Inflammatory macrophage (primary cell): ENCODE measurements at regions not wholly inside any gene's neighbourhood (a gene's known extent, or its start where the extent isn't known, plus 50 kb on each side); places are given as distances from the start of the nearest gene placed in this dataset.
"Not testable (repeated sequence)": the region's sequence is repeated elsewhere in the genome, so short reads cannot be mapped to it uniquely, and the experiment has no call there.

Experiments used
- DNase-seq, 2 donors: peaks; one replicate each; pipeline ENCODE4 v3.0.0-alpha.2; 2020 to 2022

DNA sequence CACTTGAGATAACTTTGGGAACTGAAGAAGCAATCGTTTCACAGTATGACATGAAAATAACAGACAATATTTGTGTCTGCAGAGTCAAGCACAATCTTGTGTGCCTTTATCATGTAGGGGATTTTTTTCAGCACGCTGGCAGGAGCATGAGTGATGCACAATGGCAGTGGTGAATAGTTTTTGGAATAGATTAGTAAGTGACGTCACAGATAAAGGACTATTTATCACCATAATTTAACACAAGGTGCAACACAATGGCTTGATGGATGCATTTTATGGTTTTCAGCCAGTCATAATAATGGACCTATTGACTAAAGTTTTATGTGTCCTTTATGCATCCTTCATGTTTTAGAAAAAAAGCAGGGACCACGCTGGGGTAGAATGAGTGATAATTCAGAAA lies 559.8 kb upstream of the FANCL start:
- no peak for DNase-seq

DNA sequence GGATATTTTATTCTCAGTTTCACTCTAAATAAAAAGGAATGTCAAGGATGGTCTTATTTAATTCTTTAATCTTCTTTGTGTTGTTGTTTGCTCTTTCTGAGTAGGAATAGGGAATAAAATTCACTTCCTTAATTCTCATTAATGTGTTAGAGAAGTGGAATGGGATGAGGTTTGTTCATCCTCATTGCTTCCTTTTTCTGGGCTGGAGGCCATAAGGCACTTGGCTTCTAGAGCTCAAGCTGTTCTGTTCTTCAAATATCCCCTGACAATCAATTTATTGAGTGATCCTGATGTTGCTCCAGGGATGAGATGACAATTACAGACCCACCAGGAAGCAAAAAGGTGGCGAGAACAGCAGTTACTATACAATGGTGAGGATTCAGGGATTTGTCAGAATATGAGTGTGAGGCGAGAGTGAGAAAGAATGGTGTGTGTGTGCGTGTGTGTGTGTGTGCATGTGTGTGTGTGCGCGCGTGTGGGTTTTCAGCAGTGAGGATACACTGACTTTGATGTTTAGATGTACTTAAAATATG lies 557.6 kb upstream of the FANCL start:
- peak; percentile 26 to 35 for DNase-seq

DNA sequence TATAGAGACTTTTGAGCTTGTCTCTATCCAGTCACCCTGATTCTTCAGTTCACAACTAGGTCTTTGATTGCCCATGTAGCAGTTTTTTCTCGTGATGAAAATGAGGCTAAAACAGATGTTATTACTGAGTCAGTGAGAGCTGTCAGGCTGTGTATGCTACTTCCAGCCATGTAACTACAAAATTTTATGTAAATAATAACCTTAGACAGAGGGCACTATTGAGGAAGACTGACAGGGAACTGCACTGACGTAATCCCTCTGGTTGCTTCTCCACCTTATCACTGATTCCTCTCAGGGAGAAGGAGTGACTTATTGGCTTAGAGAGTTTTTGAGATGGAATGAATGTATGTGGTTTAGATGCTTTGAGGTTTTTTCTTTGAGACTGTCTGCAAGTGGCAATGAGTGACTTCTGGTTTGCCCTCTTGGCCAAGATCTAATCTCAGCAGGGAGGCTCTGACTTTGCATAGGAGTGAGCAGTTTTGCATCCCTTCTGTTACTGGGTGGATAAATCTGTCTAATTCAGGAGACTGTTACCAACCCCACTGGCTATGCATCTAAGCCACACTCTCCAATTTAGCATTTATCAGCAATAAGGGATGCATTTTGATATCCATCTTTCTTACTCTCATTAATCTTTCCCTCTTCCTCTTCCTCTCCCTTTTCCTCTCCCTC lies 555.2 kb upstream of the FANCL start:
- peak; percentile 6 to 8 for DNase-seq

DNA sequence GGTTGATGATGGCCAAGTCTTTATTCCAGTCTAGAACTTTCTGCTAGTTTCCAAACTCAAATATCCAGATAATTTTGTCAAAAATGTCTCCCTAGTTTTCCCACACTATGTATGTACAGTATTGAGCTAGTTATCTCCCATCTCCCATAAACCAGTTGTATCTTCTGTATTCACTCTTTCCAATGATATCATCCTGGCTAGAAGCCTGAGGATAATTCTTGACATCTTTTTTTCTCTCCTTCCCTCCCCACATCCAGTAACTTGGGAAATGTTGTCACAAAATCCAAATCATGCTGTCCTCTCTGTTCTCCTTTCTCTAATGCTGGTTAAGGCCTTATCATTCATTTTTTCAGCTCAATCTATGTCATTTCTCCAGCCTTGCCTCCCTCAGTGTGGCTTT lies 553.8 kb upstream of the FANCL start:
- DNase-seq: no peak

DNA sequence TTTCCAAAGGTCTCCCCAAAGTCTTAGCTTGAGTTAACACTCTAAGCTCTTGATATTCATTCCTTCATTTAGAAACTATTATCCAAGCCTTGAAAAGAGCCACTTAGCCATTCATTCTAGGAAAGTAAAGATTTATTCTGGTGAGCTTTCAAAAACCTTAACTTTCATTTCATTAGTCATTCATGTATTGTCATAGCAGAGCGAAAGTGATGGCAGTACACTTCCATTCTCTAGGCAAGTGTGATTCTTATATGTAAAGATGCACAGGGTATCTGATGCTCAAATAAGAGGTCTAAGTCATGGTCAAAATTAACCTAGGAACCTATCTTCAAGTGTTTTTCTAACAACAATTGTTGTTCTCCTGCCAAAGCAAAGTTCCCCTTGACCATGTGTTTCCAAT lies 553.0 kb upstream of the FANCL start:
- no peak for DNase-seq

DNA sequence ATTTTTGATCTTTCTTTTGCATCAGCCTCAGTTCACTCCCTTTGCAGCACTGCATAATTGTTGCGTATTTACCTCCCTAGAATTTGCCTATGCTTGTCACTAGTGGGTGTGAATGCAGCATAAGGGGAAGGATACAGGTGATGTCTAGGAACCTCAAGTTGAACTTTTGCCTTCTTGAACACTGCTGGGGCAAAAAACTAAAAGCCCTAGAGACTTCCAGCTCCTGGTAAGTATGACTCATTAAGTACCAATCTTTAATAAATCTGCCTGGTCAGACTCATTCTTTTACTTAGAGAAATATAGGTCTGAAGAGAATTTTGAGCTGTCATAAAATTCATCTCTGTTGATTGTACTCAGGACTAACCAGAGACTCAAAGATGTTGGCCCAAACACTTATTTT lies 547.3 kb upstream of the FANCL start:
- no peak for DNase-seq

DNA sequence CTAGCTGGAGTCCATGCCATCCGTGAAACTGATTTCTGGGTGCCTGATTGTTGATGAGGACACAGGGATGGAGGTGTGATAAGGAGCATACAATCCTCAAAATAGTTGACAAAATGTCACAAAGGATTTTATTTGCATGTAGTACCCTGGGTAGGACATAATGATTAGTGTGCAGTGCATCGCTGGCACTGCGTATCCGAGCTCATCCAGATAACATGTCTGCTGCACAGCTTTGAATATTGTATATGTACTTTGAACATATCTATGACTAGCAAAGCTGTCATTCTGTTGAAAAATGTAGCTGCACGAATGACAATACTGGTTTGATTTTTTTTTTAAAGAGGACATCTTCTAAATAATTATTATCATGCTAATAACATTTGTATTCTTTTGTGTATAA lies 529.7 kb upstream of the FANCL start:
- no peak for DNase-seq

DNA sequence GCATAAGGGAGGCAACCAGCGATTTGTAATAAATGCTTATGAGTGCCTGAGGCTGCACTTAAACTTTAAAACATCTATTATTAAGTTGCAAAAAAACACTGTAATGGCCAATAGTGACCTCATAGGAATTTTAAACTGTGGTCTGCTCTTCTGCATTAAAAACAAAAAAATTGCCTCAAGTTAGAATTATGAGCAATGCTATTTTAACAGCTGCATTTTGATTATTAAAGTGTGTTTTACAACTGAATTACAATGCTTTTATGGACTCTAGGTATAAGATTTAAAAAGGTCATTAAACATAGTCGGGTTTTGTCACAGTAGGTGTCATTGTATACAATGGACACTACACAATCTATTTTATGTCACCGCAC lies 528.7 kb upstream of the FANCL start:
- DNase-seq: no peak

DNA sequence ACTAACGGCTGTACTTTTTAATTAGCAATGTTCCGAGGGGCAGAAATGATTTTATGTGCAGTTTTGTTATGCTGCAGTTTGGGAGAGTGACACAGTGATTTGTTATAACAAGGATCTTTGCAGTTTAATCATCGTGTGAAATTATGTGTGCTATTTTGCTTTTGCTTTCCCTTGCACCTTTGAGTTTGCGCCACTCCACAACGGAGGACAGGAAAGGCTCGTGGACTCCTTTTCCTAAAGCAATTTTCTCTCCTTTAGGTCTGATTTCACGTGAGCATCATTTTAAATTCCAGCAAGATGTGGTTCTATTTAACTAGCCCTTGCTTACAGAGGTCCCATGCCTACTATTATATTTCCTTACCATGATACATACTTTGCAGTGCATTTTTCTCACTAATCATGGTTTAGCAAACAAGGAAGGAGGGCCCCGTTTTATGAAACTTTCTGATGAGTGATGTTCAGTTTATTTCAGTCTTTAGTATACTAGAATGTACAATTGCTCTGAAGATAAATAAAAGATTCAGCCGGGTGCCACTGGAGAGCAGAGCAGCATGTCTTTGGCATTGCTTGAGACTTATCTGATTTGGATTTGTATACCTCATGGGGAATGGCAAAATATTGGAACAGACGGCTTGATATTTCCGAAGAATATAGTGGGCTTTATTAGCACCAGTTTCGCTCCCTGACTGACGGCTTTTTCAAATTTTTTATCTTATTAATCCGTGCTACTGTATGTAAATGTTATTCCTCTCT lies 528.2 kb upstream of the FANCL start:
- DNase-seq: no peak

DNA sequence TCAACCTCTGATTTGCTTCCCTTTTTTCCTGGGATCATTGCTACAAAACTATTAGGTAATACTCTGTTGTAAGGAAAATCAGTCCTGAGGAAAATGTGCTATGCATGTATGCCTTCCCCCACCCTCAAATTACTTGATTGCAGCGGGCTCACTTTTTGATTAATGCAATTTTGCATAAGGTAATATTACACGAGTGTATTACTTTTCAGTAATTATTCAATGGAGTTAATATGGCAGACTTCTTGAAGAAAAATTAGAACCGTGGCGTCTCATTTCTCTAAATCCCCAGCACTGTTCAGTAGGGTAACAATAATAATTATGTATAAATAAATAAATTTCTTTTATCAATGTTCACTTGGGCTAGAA lies 527.6 kb upstream of the FANCL start:
- peak in 1 of 2 donors; percentile 21 for DNase-seq

DNA sequence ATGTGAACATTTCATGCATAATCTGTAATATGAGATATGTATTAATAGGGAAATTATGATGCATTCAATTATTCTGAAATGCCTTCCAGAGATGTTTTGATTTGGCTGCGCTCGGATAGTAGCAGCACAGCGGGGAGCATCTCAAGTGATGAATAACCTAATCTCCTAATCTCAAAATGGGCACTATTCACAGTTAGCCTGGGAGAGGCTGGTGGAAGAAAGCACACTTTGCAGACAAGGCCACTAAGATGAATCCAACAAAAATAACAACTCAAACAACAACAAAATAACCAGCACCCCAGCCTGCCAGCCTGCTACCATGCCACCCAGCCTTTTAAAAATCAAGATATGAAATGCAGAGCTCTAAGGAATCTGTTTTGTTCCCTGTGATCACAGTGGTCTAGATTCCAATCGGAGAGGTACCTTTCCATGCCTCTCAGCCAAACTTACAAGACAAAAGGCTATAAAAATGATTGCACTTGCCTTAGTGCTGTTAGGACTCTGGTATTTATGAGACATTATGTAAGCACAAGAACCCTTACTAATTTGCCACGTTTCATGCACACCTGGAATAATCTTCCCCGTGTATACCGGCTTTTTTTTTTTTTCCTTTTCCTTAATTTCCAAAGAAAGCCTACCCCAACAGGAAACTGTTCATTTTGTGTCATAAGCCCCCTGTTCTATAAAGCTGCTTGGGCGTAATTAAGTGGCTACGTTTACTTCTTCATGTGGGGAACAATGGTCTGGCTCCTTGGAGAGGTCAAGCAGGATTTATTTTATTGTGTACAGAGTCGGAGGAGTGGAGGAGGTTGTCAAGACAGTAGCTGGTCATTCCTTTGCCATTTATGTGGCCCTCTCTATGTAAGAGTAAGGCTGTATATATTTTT lies 526.9 kb upstream of the FANCL start:
- DNase-seq: no peak

DNA sequence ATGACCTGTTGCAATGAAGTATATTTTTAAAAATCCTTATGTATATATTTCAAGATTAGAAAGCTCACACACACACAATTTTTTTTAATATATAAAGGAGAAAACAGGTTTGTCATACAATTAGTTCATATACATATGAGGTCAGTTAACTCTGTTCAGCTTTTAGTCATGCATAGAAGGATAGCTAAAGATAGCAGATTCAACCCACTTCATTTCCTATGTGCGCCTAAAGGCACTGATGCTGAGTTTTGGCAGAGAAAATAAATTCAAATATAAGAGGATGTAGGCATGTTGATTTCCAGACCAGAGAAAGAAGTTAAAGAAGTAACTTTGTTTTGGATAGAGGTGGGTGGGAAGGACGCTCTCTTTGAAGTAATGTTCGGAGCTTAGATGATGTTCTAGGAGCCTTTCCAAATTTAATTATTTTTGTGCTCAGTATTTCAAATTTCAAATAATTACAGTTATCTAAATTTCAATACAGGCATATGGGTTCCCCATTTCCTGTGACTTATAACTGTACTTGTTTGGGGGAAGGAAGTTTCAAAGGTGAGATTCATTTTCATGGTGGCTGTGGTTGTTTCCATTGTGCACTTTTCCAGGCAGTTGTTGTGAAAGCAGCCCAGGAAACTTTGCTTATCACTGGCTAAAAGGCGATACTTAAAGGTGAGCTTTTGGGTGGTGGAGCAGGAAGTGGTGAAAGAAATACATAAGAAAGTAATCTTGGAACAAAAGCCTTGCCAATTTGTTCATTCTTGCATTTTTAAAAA lies 523.4 kb upstream of the FANCL start:
- no peak for DNase-seq

DNA sequence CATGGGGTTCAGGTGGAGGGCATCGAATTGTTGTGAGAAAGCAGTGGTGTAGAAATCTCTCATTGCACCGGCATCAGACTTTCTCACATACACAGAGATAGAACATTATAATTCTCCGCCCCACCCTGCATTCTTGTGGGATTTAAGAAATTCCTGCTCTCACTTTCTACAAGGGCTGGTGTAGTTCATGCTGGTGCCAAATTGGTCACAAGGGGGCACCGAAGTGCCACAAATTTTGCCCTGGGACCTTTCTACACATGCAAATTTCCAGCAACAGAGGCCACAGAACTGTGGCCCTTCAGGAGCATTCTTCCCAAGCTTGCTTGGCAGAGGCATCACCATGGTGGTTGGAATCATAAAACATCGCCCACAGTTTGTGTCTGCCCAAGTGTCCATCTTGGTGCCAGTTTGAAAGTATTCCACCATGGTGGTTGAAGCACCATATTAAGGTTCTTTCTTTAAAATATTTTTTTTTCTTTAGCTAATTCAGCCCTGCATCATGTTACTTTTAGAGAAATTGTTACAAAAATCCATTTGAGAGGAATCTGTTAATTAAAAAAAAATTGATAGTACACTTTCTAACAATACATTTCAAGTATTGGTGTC lies 521.2 kb upstream of the FANCL start:
- peak; percentile 49 to 66 for DNase-seq

DNA sequence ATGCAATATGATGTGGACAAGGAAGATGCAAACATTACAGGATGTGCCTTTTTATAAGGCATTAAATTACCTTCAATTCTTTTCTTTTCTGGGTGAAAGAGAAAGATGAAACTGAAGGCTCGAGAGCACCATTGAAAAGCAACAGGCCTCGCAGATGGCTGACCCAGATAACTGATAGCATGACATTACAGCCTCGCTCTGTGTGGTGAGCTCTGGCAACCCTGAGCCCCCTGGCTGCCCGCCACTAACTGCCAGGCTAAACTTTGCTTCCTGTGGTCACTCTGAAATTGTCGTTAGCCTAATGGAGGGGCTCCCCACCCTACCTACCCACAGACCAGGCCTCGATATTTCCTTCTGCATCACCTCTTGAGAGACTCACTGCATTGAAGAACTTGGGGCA lies 516.8 kb upstream of the FANCL start:
- no peak for DNase-seq

DNA sequence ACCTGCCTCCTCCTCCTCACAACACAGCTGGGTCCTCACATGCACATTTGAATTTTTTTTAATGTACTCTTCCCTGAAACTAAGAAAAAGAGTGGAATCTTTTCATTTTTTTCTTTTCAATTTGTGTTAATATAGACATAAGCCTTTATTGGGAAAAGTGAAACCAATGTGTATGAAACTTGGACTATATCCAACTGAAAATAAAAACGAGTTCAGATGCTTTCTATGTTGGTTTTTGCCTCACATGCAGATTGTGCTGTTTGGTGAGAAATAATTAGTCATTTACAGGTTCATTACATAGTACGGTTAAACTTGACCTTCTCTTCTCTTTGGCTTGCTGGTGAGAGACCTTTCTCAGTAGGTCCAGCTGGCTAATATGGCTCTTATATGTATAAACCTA lies 515.2 kb upstream of the FANCL start:
- no peak for DNase-seq

DNA sequence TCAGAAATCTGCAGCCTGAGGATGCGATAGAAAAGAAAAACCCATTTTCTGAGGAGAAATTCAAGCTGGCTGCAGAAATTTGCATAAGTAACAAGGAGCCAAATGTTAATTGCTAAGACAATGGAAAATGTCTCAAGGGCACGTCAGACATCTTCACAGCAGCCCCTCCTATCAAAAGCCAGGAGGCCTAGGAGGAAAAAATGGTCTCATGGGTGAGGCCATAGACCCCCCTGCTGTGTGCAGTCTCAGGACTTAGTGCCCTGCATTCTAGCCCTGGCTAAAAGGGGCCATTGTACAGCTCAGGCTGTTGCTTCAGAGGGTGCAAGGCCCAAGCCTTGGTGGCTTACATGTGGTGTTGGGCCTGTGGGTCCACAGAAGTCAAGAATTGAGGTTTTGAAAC lies 511.4 kb upstream of the FANCL start:
- not testable (repeated sequence) for DNase-seq

DNA sequence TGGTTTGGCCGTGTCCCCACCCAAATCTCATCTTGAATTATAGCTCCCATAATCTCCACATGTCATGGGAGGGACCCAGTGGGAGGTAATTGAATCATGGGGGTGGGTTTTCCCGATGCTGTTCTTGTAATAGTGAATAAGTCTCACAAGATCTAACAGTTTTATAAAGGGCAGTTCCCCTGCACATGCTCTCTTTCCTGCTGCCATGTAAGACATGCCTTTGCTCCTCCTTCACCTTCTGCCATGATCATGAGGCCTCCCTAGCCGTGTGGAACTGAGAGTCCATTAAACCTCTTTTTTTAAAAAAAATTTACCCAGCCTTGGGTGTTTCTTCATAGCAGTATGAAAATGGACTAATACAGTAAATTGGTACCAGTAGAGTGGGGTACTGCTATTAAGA lies 510.6 kb upstream of the FANCL start:
- not testable (repeated sequence) for DNase-seq

DNA sequence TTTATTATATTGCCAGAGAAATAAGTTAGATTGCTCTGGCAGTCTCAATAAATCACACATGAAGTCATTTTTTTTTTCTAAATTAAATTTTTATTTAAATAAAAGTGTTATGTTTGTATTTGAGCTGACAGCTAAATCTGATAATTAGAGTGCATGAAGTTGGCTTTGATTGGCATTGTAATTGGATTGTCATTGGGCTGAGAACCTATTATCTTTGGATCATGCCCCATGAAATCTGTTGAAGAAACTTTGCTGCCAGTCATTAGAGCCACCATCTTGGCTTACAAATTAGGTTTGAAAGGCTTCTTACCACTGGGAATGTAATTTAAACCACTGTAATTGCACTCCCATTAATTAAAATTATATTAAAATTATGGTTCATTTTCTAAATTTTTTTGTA lies 507.9 kb upstream of the FANCL start:
- DNase-seq: no peak

DNA sequence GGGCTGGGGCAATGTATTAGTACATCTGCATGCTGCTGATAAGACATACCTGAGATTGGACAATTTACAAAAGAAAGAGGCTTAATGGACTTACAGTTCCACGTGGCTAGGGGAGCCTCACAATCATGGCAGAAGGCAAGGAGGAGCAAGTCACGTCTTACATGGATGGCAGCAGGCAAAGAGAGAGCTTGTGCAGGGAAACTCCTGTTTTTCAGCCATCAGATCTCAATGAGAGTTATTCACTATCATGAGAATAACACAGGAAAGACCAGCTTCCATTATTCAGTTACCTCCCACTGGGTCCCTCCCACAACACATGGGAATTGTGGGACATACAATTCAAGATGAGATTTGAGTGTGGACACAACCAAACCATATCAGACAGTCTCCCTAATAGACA lies 504.2 kb upstream of the FANCL start:
- DNase-seq: not testable (repeated sequence)

DNA sequence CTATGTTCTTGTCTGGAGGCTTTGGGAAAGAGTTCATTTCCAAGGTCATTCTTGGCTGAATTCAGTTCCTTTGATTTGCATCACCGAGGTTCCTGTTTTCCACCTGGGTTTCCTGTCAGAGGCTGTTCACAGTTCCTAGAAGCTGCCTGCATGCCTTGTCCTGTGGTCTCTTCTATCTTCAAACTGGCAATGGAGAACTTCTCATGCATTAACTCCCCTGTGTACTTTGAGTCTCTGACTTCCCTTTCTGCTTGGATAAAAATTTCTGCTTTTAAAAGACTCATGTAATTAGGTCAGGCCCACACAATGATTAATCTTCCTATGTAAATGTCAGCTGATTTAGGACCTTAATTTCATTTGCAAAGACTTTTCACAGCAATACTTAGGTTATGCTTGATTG lies 499.3 kb upstream of the FANCL start:
- DNase-seq: no peak

DNA sequence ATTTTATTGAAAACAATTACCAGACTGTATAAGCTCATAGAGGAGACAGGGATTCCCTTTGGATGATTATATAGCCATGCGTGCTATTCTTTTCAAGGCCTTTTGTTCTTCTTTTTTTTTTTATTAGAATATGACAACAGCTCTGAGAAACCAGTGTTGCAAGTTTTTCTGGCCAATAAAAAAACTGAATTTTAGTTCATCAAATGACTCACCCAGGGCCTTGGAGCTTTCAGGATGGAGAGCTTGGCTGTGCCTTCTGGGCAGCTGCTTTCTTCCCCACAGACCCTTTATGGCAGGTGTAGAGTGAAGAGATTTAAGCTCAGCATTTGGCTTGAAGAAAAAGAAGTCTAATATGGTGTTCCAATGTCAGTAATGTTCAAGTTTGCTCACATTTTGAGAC lies 497.9 kb upstream of the FANCL start:
- peak; percentile 12 to 25 for DNase-seq

DNA sequence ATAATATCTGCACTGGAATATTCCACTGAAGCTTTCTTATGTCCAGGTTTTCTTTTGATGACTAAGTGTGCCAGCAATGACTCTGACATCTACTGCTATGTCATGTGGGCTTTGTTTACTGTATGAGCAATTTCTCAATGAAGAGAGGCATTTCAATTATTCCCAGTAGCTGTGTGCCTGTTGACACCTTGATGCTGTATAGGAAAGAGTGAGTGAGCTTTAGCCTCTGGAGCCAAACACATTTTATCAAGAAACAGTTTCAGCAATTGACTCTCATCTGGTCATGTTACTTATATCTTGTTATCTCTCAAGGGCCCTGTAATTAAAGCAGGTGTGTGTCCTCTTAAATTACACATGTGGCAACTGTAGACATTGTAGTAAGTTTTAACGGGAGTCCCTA lies 493.2 kb upstream of the FANCL start:
- DNase-seq: no peak
